MM.1S (cell line): ENCODE measurements at regions not wholly inside any gene's neighbourhood (a gene's known extent, or its start where the extent isn't known, plus 50 kb on each side); places are given as distances from the start of the nearest gene placed in this dataset.

Experiments used
- CTCF ChIP-seq: fragments of 300-600 bp; sonication (generic); IDR thresholded peaks from 2 replicates; pipeline ENCODE4 v1.5.1; 2016; ENCODE audit warnings: antibody characterized with exemption, low read length, mixed read lengths
- EZH2 ChIP-seq: fragments of 300-600 bp; sonication (generic); optimal IDR thresholded peaks from 2 replicates; pipeline ENCODE3; 2017; ENCODE audit warnings: low read depth, mild to moderate bottlenecking, antibody characterized with exemption, low read length, mixed read lengths
- EZH2phosphoT487 ChIP-seq: fragments of 300-600 bp; sonication (generic); IDR thresholded peaks from 2 replicates; pipeline ENCODE4 v1.6.1; 2018; ENCODE audit warnings: antibody characterized with exemption, low read length

DNA sequence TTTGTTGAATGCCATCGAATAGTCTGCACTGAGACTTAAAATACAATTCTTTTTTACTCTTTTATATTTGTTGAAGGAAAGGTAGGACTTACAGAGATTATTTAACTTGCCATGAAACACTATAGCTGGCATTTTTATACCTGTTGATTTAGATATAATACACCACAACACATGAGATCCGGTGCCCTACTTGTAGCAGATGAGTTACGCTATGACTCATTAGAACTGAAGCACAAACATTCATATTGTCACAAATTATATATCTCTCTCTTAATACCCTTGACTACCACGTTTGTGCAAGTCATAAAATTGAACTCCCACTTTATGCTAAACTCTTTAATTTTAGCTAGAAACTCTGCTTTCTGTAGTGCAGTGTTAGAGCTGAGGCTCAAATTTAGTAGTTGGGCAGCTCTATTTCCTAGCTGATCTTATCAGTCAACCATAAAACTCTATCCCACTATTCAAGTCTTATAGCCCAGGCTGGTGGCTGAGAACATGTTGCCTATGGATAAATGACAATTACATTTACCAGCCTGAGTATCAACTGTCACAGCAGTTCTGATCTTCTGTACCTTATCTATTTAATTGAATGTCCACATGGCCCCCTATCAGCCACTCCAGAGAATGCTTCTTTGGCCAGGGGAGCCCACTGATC is 137.4 kb upstream of the SEMA3D start:
- TF ChIP-seq EZH2phosphoT487 (no peak), CTCF (no peak), EZH2 (no peak)
